ENCODE measurements at regions not wholly inside any gene's neighbourhood (a gene's known extent, or its start where the extent isn't known, plus 50 kb on each side); places are given as distances from the start of the nearest gene placed in this dataset.

DNA sequence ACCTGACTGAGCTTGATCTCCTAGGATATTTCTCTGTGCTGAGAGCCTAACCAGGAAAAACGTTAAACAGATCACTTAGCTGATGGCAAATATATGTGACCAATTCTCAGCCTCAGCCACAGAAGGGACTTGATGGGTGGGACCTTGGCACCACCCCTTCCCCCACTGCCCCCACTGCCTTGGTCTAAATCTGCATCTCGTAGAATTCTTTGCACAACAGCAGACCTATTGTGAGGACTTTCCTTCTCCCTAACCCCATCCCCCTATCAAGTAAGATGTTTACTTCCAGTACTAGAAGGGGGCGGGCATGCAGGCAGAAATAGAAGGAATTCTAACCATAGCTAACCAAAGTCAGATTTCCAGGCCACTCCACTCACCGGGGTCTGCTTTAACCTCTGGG is 313.2 kb downstream of the PCNX1 start:
- peaks cover 3% of the 10 kb centered on the region for H3K9me3 ChIP-seq (ENCODE audit: control insufficient read depth, low read length)
- 38 to 54% methylated on average over 2 of the region's 4 CpGs for WGBS, 2 experiments (ENCODE audit: insufficient coverage in 2 of 2)
- peaks cover 8% of the 10 kb centered on the region for H3K4me1 ChIP-seq (ENCODE audit: control insufficient read depth, insufficient read depth, low read length, poor library complexity, severe bottlenecking)
- no peaks in the 10 kb centered on the region for H3K36me3 ChIP-seq (ENCODE audit: control insufficient read depth, insufficient read depth, low read length)
- no peak overlapping the region for H3K4me3 ChIP-seq (ENCODE audit: extremely low read depth, insufficient read depth, low read length, poor library complexity, severe bottlenecking)
- peak overlapping the region; percentile 58 for H3K27ac ChIP-seq (ENCODE audit: low read depth, low read length, severe bottlenecking)

DNA sequence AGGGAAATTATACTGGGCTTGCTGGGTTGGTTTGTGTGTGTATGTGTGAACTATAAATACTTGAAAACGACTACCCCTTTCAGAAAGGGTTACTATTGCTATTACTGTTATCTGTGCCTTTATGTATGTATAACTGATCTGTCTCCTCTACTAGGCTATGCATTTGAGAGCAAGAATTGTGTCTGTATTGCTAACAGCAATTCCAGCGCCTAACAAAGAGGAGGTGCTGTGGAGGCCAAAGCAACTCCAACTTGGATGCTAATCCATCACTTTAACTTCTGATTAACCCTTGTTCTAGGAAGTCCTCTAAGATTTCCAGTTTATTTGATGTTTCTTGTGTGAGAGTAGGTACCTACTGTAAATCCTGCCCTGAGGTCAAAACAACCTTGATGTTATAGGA is 313.9 kb downstream of the PCNX1 start:
- peaks cover 8% of the 10 kb centered on the region for H3K4me1 ChIP-seq (ENCODE audit: control insufficient read depth, insufficient read depth, low read length, poor library complexity, severe bottlenecking)
- no peak overlapping the region for H3K27ac ChIP-seq (ENCODE audit: low read depth, low read length, severe bottlenecking)
- H3K9me3 ChIP-seq (ENCODE audit: control insufficient read depth, low read length): peaks cover 3% of the 10 kb centered on the region
- no peaks in the 10 kb centered on the region for H3K36me3 ChIP-seq (ENCODE audit: control insufficient read depth, insufficient read depth, low read length)
- H3K4me3 ChIP-seq (ENCODE audit: extremely low read depth, insufficient read depth, low read length, poor library complexity, severe bottlenecking): no peak overlapping the region
- WGBS, 2 experiments (ENCODE audit: insufficient coverage in 2 of 2): 100% methylated on average over 2 of the region's 2 CpGs; no CpG with 5 or more reads in 1 of the 2 experiments

DNA sequence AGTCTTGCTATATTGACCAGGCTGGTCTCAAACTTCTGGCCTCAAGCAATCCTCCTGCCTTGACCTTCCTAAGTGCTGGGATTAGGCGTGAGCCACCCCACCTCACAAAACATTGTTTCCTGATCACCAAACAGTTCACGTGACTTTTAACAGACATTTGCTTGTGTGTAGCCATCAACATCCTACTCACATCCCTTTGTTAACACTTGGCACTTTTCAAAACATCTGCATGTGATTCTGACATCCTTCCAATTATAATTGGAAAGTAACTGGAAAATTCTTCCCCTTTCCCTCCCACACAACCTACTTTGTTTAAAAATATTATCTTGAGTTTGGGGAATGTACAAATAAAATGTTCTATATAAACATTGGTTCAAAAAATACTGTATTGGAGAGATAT is 317.9 kb downstream of the PCNX1 start:
- no peaks in the 10 kb centered on the region for H3K36me3 ChIP-seq (ENCODE audit: control insufficient read depth, insufficient read depth, low read length)
- no peak overlapping the region for H3K4me3 ChIP-seq (ENCODE audit: extremely low read depth, insufficient read depth, low read length, poor library complexity, severe bottlenecking)
- H3K9me3 ChIP-seq (ENCODE audit: control insufficient read depth, low read length): no peaks in the 10 kb centered on the region
- H3K27ac ChIP-seq (ENCODE audit: low read depth, low read length, severe bottlenecking): no peak overlapping the region
- H3K4me1 ChIP-seq (ENCODE audit: control insufficient read depth, insufficient read depth, low read length, poor library complexity, severe bottlenecking): peaks cover 11% of the 10 kb centered on the region
- 91% methylated on average over 2 of the region's 2 CpGs for whole genome bisulfite sequencing, 2 experiments (ENCODE audit: insufficient coverage in 2 of 2)

DNA sequence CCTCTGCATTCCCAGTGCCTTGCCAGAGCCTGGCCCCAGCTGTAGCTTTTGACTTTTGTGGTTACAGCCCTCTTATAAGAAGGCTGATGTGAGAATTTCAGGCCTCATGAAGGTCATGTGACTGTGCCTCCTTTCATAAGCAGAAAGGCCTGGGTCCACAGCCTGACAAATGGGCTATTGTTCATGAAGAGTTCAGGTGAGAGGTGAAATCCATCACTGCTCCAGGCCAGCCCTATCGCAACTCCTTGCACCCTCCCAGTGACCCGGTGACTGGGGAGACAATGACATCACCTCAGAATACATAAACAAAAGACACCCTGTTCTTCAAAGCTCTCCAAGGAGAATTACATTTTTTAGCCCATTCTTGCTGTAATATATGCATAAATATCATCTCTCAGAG is 321.5 kb downstream of the PCNX1 start:
- Histone ChIP-seq H3K36me3 (ENCODE audit: control insufficient read depth, insufficient read depth, low read length) (no peaks in the 10 kb centered on the region), H3K9me3 (ENCODE audit: control insufficient read depth, low read length) (no peaks in the 10 kb centered on the region), H3K4me3 (ENCODE audit: extremely low read depth, insufficient read depth, low read length, poor library complexity, severe bottlenecking) (no peak overlapping the region), H3K4me1 (ENCODE audit: control insufficient read depth, insufficient read depth, low read length, poor library complexity, severe bottlenecking) (peaks cover 4% of the 10 kb centered on the region), H3K27ac (ENCODE audit: low read depth, low read length, severe bottlenecking) (no peak overlapping the region)
- 80 to 83% methylated on average over 1 to 2 of the region's 2 CpGs for WGBS, 2 experiments (ENCODE audit: insufficient coverage in 2 of 2)

DNA sequence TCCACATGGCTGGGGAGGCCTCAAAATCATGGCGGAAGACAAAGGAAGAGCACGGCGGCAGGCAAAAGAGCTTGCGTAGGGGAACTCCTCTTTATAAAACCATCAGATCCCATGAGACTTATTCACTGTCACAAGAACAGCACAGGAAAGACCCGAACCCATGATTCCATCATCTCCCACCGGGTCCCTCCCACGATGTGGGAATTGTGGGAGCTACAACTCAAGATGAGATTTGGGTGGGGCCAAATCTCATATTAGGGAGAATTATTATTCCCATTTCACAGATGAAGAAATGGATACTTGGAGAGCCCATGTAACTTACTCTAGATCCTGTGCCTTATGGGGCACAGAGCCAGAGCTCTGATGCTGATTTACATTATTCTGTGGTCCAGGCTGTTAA is 322.6 kb downstream of the PCNX1 start:
- WGBS, 2 experiments (ENCODE audit: insufficient coverage in 2 of 2): no CpG with 5 or more reads among the region's 7 CpGs
- Histone ChIP-seq H3K27ac (ENCODE audit: low read depth, low read length, severe bottlenecking) (no peak overlapping the region), H3K4me1 (ENCODE audit: control insufficient read depth, insufficient read depth, low read length, poor library complexity, severe bottlenecking) (peaks cover 4% of the 10 kb centered on the region), H3K36me3 (ENCODE audit: control insufficient read depth, insufficient read depth, low read length) (no peaks in the 10 kb centered on the region), H3K4me3 (ENCODE audit: extremely low read depth, insufficient read depth, low read length, poor library complexity, severe bottlenecking) (no peak overlapping the region), H3K9me3 (ENCODE audit: control insufficient read depth, low read length) (no peaks in the 10 kb centered on the region)

DNA sequence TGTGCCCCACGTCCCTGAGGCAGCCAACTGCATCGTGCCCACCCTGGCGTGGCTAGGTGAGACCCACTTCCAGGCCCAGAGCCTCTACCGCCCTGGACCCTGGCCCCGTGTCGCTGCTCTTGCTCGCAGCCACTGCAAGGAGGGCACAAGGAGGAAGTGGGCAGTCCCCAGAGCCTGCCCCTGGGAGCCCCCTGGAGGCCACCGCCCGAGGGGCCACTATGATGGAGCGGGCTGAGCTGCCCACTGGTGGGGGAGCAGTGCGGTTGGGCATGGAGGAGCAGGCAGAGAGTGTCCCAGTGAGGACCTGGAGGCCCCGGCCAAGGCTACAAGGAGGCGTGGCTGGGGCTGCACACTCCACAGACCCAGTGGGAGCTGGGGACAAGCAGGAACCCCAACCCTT is 323.6 kb downstream of the PCNX1 start:
- H3K27ac ChIP-seq (ENCODE audit: low read depth, low read length, severe bottlenecking): no peak overlapping the region
- peaks cover 4% of the 10 kb centered on the region for H3K4me1 ChIP-seq (ENCODE audit: control insufficient read depth, insufficient read depth, low read length, poor library complexity, severe bottlenecking)
- 91 to 93% methylated on average over 13 of the region's 13 CpGs for WGBS, 2 experiments (ENCODE audit: insufficient coverage in 2 of 2)
- H3K36me3 ChIP-seq (ENCODE audit: control insufficient read depth, insufficient read depth, low read length): no peaks in the 10 kb centered on the region
- no peak overlapping the region for H3K4me3 ChIP-seq (ENCODE audit: extremely low read depth, insufficient read depth, low read length, poor library complexity, severe bottlenecking)
- H3K9me3 ChIP-seq (ENCODE audit: control insufficient read depth, low read length): no peaks in the 10 kb centered on the region

DNA sequence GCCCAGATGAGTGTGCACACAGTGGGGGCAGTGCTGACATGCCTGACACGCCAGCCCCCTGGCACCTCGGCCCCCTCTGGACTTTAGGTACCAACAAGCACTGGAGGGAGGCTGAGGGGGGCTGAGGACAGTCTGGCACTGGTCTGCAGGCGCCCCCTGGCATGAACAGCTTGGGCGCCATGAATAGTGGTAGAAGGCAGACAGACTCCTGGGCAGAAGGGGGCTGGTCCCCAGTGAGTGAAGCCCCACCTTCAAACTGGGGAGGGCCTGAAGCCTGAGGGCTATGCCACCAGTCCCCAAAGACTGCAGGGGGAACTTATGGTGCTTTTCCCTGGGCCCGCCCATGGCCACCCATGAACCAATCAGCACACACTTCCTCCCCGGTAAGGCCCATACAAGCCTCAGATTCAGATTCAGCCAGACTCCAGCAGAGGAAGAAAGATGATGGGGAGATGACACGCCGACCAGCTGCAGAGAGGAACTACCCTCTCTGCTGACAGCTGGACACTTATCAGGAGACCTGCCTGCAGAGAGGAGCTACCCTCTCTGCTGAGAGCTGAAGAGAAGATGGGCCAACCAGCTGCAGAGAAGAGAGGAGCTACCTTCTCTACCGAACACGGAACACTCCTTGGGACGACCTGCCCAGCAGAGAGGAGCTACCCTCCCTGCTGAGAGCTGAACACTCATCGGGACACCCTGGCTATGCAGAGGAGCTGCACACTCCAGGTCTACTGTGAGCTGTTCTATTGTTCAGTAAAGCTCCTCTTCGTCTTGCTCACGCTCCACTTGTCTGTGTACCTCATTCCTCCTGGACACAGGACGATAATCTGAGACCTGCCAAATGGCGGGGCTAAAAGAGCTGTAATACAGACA is 324.5 kb downstream of the PCNX1 start:
- Histone ChIP-seq H3K4me3 (ENCODE audit: extremely low read depth, insufficient read depth, low read length, poor library complexity, severe bottlenecking) (no peak overlapping the region), H3K4me1 (ENCODE audit: control insufficient read depth, insufficient read depth, low read length, poor library complexity, severe bottlenecking) (peaks cover 4% of the 10 kb centered on the region), H3K27ac (ENCODE audit: low read depth, low read length, severe bottlenecking) (no peak overlapping the region), H3K36me3 (ENCODE audit: control insufficient read depth, insufficient read depth, low read length) (no peaks in the 10 kb centered on the region), H3K9me3 (ENCODE audit: control insufficient read depth, low read length) (no peaks in the 10 kb centered on the region)
- WGBS, 2 experiments (ENCODE audit: insufficient coverage in 2 of 2): 90 to 91% methylated on average over 14 of the region's 16 CpGs

DNA sequence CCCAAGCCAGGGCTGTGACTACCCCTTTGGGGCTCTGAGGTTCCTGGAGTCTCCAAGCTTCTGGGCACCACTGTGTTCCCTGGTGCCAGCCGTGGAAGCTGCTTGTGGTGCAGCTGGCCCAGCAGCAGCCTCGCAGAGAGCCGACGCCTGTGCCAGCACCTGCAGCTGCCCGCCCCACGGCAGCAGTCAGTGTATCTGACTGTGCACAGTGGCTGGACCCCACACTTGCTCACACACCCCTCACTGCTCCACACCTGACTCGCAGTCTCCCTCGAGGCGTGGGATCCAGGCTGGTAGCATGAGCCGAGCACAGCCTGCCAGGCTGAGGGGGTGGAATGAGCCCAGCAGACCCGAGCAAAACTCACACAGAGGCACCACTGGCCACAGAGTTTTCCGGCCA is 325.2 kb downstream of the PCNX1 start:
- 79 to 94% methylated on average over 4 to 11 of the region's 12 CpGs for WGBS, 2 experiments (ENCODE audit: insufficient coverage in 2 of 2)
- Histone ChIP-seq H3K4me1 (ENCODE audit: control insufficient read depth, insufficient read depth, low read length, poor library complexity, severe bottlenecking) (peaks cover 4% of the 10 kb centered on the region), H3K4me3 (ENCODE audit: extremely low read depth, insufficient read depth, low read length, poor library complexity, severe bottlenecking) (no peak overlapping the region), H3K36me3 (ENCODE audit: control insufficient read depth, insufficient read depth, low read length) (no peaks in the 10 kb centered on the region), H3K9me3 (ENCODE audit: control insufficient read depth, low read length) (no peaks in the 10 kb centered on the region), H3K27ac (ENCODE audit: low read depth, low read length, severe bottlenecking) (no peak overlapping the region)

DNA sequence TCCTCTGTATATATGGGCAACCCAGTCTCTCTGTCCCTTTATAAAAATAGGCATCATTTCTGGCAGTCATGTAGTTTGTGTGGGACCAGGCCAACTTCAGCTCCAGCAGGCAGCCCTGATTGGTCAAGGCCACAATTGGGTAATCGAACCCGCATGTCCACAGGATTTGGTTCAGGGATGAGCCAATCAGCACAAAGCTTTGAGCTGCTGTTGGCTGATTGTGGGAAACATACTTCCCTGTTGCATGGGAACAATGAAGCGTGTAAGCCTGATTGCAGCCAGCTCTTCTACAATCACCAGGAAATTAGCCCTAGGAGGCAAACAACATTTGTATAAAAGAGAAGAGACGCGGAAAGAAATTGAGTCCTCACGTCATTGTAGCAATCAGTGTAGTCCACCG is 328.6 kb downstream of the PCNX1 start:
- Histone ChIP-seq H3K9me3 (ENCODE audit: control insufficient read depth, low read length) (no peaks in the 10 kb centered on the region), H3K4me1 (ENCODE audit: control insufficient read depth, insufficient read depth, low read length, poor library complexity, severe bottlenecking) (no peaks in the 10 kb centered on the region), H3K27ac (ENCODE audit: low read depth, low read length, severe bottlenecking) (no peak overlapping the region), H3K4me3 (ENCODE audit: extremely low read depth, insufficient read depth, low read length, poor library complexity, severe bottlenecking) (no peak overlapping the region), H3K36me3 (ENCODE audit: control insufficient read depth, insufficient read depth, low read length) (no peaks in the 10 kb centered on the region)
- WGBS, 2 experiments (ENCODE audit: insufficient coverage in 2 of 2): 96 to 100% methylated on average over 3 to 7 of the region's 7 CpGs

DNA sequence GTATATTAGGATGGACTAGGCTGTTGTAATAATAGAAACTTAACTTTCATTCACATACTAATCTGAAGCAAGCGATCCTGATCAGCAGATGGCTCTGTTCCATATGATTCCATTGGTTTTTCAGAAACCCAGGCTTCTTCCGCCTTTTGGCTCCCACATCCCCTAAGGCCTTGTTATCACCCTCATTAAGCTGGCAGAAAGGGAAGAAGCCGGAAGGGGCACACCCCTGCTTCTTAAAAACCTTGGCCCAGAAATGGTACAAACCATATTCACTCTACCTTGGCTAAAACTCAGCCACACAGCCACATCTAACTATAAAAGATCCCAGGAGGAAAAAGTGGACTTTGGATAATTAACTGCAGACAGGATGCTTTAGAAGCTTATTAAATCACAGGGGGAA is 329.2 kb downstream of the PCNX1 start:
- no peak overlapping the region for H3K4me3 ChIP-seq (ENCODE audit: extremely low read depth, insufficient read depth, low read length, poor library complexity, severe bottlenecking)
- H3K9me3 ChIP-seq (ENCODE audit: control insufficient read depth, low read length): no peaks in the 10 kb centered on the region
- 90 to 100% methylated on average over 1 of the region's 3 CpGs for WGBS, 2 experiments (ENCODE audit: insufficient coverage in 2 of 2)
- H3K4me1 ChIP-seq (ENCODE audit: control insufficient read depth, insufficient read depth, low read length, poor library complexity, severe bottlenecking): no peaks in the 10 kb centered on the region
- H3K36me3 ChIP-seq (ENCODE audit: control insufficient read depth, insufficient read depth, low read length): no peaks in the 10 kb centered on the region
- no peak overlapping the region for H3K27ac ChIP-seq (ENCODE audit: low read depth, low read length, severe bottlenecking)

DNA sequence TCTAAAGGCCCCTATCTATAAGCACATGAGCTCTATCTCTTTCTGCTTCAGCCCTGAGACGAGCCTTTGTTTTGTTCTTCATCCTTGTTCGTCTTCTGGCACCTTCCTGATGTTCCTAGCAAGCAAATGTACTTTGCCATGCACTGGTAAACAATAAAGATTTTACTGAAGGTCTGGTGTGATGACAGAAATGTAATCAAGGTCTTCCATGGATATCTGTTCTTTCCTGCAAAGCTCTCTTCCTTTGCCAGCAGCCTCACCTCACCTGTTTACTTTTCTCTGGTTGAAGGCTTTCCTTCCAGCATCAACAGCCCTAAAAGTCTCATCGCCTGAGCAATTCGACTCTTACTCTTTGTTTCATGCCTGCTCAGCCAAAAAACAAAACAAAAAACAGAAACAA is 330.3 kb downstream of the PCNX1 start:
- Histone ChIP-seq H3K36me3 (ENCODE audit: control insufficient read depth, insufficient read depth, low read length) (no peaks in the 10 kb centered on the region), H3K9me3 (ENCODE audit: control insufficient read depth, low read length) (no peaks in the 10 kb centered on the region), H3K4me3 (ENCODE audit: extremely low read depth, insufficient read depth, low read length, poor library complexity, severe bottlenecking) (no peak overlapping the region), H3K27ac (ENCODE audit: low read depth, low read length, severe bottlenecking) (no peak overlapping the region), H3K4me1 (ENCODE audit: control insufficient read depth, insufficient read depth, low read length, poor library complexity, severe bottlenecking) (peaks cover 6% of the 10 kb centered on the region)
- WGBS, 2 experiments (ENCODE audit: insufficient coverage in 2 of 2): 87 to 100% methylated on average over 2 to 4 of the region's 4 CpGs

All from mesodermal cell (in vitro differentiated cells).